PC-9 (cell line): ENCODE measurements at regions not wholly inside any gene's neighbourhood (a gene's known extent, or its start where the extent isn't known, plus 50 kb on each side); places are given as distances from the start of the nearest gene placed in this dataset.

Experiments
- BruUV-seq: library from RNA; stranded (reverse); fragments of 400-500 nt; replicated peaks from 2 replicates; lab custom pipeline; 2021; lab: Mats Ljungman, UMichigan
- CTCF ChIA-PET: fragments of 300-600 bp; sonication (Branson Sonifier 250); formaldehyde crosslinking; loops from one replicate; lab custom pipeline; 2022; ENCODE audit warnings: antibody characterized with exemption; lab: Charles Lee
- POLR2A ChIA-PET: fragments of 300-600 bp; sonication (Branson Sonifier 250); formaldehyde crosslinking; loops from one replicate; lab custom pipeline; 2022; ENCODE audit warnings: antibody characterized with exemption; ENCODE audit not compliant: unreplicated experiment; lab: Charles Lee
- DNase-seq, 2 experiments: peaks; one replicate each; pipeline versions ENCODE4 v3.0.0 to v3.0.0-alpha.2; 2015 to 2022; ENCODE audit warnings: mixed read lengths in 1 of 2
- H2AFZ ChIP-seq: fragments of 200-600 bp; sonication (generic); 2 replicates; pipeline ENCODE4 v1.8.1; 2017; ENCODE audit warnings: antibody characterized with exemption
- H3F3A ChIP-seq: fragments of 200-600 bp; sonication (generic); 2 replicates; pipeline ENCODE4 v1.8.1; 2017; ENCODE audit warnings: antibody characterized with exemption, mild to moderate bottlenecking, low read depth; ENCODE audit not compliant: insufficient read depth
- H3K27ac ChIP-seq: fragments of 200-600 bp; sonication (generic); 2 replicates; pipeline ENCODE4 v1.6.1; 2016; ENCODE audit warnings: mixed run types
- H3K27me3 ChIP-seq: fragments of 200-600 bp; sonication (generic); 2 replicates; pipeline ENCODE4 v1.6.1; 2016; ENCODE audit warnings: low read depth, mixed run types; ENCODE audit not compliant: insufficient read depth
- H3K36me3 ChIP-seq: fragments of 200-600 bp; sonication (generic); 2 replicates; pipeline ENCODE4 v1.6.1; 2016; ENCODE audit warnings: low read depth, mixed run types
- H3K4me1 ChIP-seq: fragments of 200-600 bp; sonication (generic); replicated peaks from 2 replicates; pipeline ENCODE4 v1.6.1; 2016; ENCODE audit warnings: mixed run types; ENCODE audit not compliant: insufficient read depth
- H3K4me2 ChIP-seq: fragments of 200-600 bp; sonication (generic); 2 replicates; pipeline ENCODE4 v1.6.1; 2017; ENCODE audit warnings: mixed run types
- H3K4me3 ChIP-seq: fragments of 200-600 bp; sonication (generic); 2 replicates; pipeline ENCODE4 v1.6.1; 2016; ENCODE audit warnings: mixed run types
- H3K79me2 ChIP-seq: fragments of 200-600 bp; sonication (generic); 2 replicates; pipeline ENCODE4 v1.6.1; 2017; ENCODE audit warnings: low read depth, mixed run types
- H3K9me2 ChIP-seq: fragments of 200-600 bp; sonication (generic); 2 replicates; pipeline ENCODE4 v1.8.1; 2017; ENCODE audit warnings: mild to moderate bottlenecking; ENCODE audit not compliant: insufficient read depth
- H3K9me3 ChIP-seq: fragments of 200-600 bp; sonication (generic); 2 replicates; pipeline ENCODE4 v1.8.1; 2016; ENCODE audit warnings: low read depth; ENCODE audit not compliant: insufficient read depth
- H4K20me1 ChIP-seq: fragments of 200-600 bp; sonication (generic); 2 replicates; pipeline ENCODE4 v1.8.1; 2017; ENCODE audit not compliant: insufficient read depth
- EZH2 ChIP-seq: fragments of 200-600 bp; sonication (generic); IDR thresholded peaks from 2 replicates; pipeline ENCODE4 v1.8.0; 2017; ENCODE audit warnings: antibody characterized with exemption, low read depth
- intact Hi-C: fragments of 100-400 bp; cut with micrococcal nuclease; formaldehyde crosslinking; loops from one replicate; pipeline ENCODE4 v1.10.0; 2022; ENCODE audit not compliant: unreplicated experiment
- TF ChIP-seq, protein P1 (sequence below): fragments of 200-600 bp; sonication (generic); conservative IDR thresholded peaks from 2 replicates; pipeline ENCODE4 v1.6.1; 2017; ENCODE audit warnings: mixed run types, antibody characterized with exemption, mild to moderate bottlenecking, moderate library complexity

DNA sequence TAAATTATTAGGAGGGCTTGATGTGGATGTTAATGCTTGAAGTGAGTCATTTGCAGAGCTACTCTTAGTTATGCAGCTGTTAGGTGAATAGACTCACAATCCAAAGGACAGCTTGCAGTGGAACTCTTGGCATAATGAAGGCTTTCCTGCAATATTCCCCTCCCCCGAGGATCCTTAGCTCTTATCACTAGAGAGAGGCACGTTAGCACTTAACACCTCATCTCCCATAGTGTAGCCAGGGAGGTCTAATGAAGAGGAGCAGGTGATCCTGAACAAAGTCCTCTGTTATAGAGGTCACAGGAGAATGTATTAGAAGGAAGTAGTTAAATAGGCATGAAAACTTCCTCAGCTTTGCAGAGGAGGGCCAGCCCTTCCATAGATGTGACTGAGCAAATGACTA, 919.2 kb upstream of the FAT3 start:
- Histone ChIP-seq H3K9me3 (no peaks in the 10 kb centered on the region; the same call in 1 of the 2 replicates), H3K79me2 (no peaks in the 10 kb centered on the region), H3F3A (no peaks in the 10 kb centered on the region), H3K4me1 (no peaks in the 10 kb centered on the region), H3K27me3 (no peaks in the 10 kb centered on the region), H4K20me1 (no peaks in the 10 kb centered on the region), H3K27ac (no peak overlapping the region), H3K36me3 (no peaks in the 10 kb centered on the region), H2AFZ (no peak overlapping the region), H3K4me3 (no peak overlapping the region), H3K4me2 (no peak overlapping the region), H3K9me2 (no peaks in the 10 kb centered on the region)
- POLR2A ChIA-PET, result no interaction called here
- no TSS peak for BruUV-seq
- intact Hi-C loops, result no loop called here
- TF ChIP-seq, protein P1, sequence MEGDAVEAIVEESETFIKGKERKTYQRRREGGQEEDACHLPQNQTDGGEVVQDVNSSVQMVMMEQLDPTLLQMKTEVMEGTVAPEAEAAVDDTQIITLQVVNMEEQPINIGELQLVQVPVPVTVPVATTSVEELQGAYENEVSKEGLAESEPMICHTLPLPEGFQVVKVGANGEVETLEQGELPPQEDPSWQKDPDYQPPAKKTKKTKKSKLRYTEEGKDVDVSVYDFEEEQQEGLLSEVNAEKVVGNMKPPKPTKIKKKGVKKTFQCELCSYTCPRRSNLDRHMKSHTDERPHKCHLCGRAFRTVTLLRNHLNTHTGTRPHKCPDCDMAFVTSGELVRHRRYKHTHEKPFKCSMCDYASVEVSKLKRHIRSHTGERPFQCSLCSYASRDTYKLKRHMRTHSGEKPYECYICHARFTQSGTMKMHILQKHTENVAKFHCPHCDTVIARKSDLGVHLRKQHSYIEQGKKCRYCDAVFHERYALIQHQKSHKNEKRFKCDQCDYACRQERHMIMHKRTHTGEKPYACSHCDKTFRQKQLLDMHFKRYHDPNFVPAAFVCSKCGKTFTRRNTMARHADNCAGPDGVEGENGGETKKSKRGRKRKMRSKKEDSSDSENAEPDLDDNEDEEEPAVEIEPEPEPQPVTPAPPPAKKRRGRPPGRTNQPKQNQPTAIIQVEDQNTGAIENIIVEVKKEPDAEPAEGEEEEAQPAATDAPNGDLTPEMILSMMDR, result no peak
- TF ChIP-seq EZH2, result no peak
- no peak for DNase-seq
- CTCF ChIA-PET, result no interaction called here

DNA sequence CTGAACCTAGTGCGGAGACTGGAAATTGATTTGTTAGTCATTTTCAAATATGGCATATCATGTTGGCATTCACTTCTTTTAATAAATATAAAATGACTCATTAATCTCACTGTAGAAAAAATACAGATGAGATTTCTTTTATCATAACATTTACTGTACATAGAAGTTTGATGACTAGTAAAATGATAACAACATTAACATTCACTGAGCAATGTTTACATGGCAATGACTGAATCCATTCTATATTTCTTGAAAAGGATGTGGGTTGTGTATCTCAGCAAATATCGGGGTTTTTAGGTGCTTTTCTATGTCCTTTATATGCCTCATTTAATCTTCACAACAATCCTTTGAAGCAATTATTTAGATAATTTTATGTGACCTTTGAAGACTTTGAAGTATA, 920.9 kb upstream of the FAT3 start:
- Histone ChIP-seq H3K79me2 (no peaks in the 10 kb centered on the region), H3K4me2 (no peak overlapping the region), H3K9me3 (no peaks in the 10 kb centered on the region; the same call in 1 of the 2 replicates), H3K9me2 (no peaks in the 10 kb centered on the region), H4K20me1 (no peaks in the 10 kb centered on the region), H2AFZ (no peak overlapping the region; the same call in 1 of the 2 replicates), H3K4me3 (no peak overlapping the region), H3K36me3 (no peaks in the 10 kb centered on the region), H3K27ac (no peak overlapping the region), H3K4me1 (peaks cover 5% of the 10 kb centered on the region; the same call in 1 of the 2 replicates), H3F3A (no peaks in the 10 kb centered on the region), H3K27me3 (no peaks in the 10 kb centered on the region)
- POLR2A ChIA-PET, result no interaction called here
- intact Hi-C loops, result no loop called here
- no TSS peak for BruUV-seq
- no peak for TF ChIP-seq EZH2
- TF ChIP-seq, protein P1, result no peak
- no peak for DNase-seq
- CTCF ChIA-PET, result no interaction called here

DNA sequence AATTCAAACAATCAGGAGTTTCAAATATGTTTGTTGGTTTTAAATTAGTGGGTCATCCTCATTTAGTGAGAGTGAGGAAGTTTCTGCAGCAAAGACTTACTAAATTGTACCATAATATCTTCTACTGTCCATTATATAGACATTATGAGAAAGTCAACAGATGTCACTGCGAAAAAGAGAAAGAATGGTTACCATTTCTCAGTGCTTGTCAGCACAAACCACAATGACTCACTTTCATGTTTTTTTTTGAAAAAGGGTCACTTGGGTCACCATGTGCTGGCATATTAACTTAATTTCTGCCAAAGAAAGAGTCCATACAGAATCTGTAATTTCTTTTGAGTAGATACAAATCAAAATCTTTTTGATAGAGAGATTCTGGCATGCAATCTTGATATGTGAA, 924.6 kb upstream of the FAT3 start:
- H3K4me3 ChIP-seq, result no peak overlapping the region
- no peaks in the 10 kb centered on the region for H3K36me3 ChIP-seq
- peaks cover 9% of the 10 kb centered on the region; the same call in 1 of the 2 replicates for H3K4me1 ChIP-seq
- H3K27me3 ChIP-seq, result no peaks in the 10 kb centered on the region
- no peaks in the 10 kb centered on the region for H3F3A ChIP-seq
- no peaks in the 10 kb centered on the region for H3K79me2 ChIP-seq
- TF ChIP-seq, protein P1, result no peak
- TF ChIP-seq EZH2, result no peak
- no peak overlapping the region; the same call in 1 of the 2 replicates for H2AFZ ChIP-seq
- H3K9me2 ChIP-seq, result no peaks in the 10 kb centered on the region
- H3K27ac ChIP-seq, result no peak overlapping the region
- CTCF ChIA-PET, result no interaction called here
- no peaks in the 10 kb centered on the region; the same call in 1 of the 2 replicates for H3K9me3 ChIP-seq
- DNase-seq, result no peak
- no TSS peak for BruUV-seq
- intact Hi-C loops, result no loop called here
- no peaks in the 10 kb centered on the region for H4K20me1 ChIP-seq
- no peak overlapping the region for H3K4me2 ChIP-seq
- POLR2A ChIA-PET, result no interaction called here
